Vagina (tissue), 2 donors: ENCODE measurements at regions not wholly inside any gene's neighbourhood (a gene's known extent, or its start where the extent isn't known, plus 50 kb on each side); places are given as distances from the start of the nearest gene placed in this dataset.

Experiments
- CTCF ChIP-seq, 3 experiments: fragments of 450-650 bp in 2 of 3; fragments of 200-600 bp in 1 of 3; sonication (generic) in 1 of 3; IDR thresholded peaks; one replicate each; pipeline ENCODE4 v1.5.1; 2017 to 2019; ENCODE audit warnings: antibody characterized with exemption in 3 of 3, mild to moderate bottlenecking in 2 of 3, moderate library complexity in 2 of 3
- POLR2AphosphoS5 ChIP-seq, 2 donors: sonication (generic); formaldehyde crosslinking; IDR thresholded peaks; one replicate each; pipeline ENCODE4 v1.9.0; 2017; ENCODE audit warnings: antibody characterized with exemption in 2 of 2, mild to moderate bottlenecking in 2 of 2, low read depth in 1 of 2; ENCODE audit not compliant: insufficient read depth in 1 of 2

GRCh38 chr14:54104601-54105145 is 148.0 kb upstream of the BMP4 start:
- TF ChIP-seq CTCF (IDR thresholded peaks at IDR 0.05) = no peak
- TF ChIP-seq POLR2AphosphoS5 (IDR thresholded peaks at IDR 0.05; ENCODE audit: insufficient read depth in 1 of 2, low read depth in 1 of 2) = no peak
